ENCODE measurements at regions not wholly inside any gene's neighbourhood (a gene's known extent, or its start where the extent isn't known, plus 50 kb on each side); places are given as distances from the start of the nearest gene placed in this dataset.
"Not testable (repeated sequence)": the region's sequence is repeated elsewhere in the genome, so short reads cannot be mapped to it uniquely, and the experiment has no call there.

GRCh38 chr13:22932632-22933412 is 248.0 kb upstream of the SGCG start:
- not testable (repeated sequence) for TF ChIP-seq POLR2A (IDR thresholded peaks at IDR 0.05; ENCODE audit: low read length); GATA1 (IDR thresholded peaks at IDR 0.05; ENCODE audit: low read depth, low read length)
